Activated T-cell treated with anti-CD3 and anti-CD28 coated beads for 24 hours (primary cell): ENCODE measurements at regions not wholly inside any gene's neighbourhood (a gene's known extent, or its start where the extent isn't known, plus 50 kb on each side); places are given as distances from the start of the nearest gene placed in this dataset.

Experiments used
- DNase-seq: peaks from one replicate; pipeline ENCODE4 v3.0.0-alpha.2; 2020; ENCODE audit warnings: low read depth

- no peak for DNase-seq
These were observed 138.4 kb upstream of the SPACA1 start for GRCh38 chr6:87908978-87909811.

DNA sequence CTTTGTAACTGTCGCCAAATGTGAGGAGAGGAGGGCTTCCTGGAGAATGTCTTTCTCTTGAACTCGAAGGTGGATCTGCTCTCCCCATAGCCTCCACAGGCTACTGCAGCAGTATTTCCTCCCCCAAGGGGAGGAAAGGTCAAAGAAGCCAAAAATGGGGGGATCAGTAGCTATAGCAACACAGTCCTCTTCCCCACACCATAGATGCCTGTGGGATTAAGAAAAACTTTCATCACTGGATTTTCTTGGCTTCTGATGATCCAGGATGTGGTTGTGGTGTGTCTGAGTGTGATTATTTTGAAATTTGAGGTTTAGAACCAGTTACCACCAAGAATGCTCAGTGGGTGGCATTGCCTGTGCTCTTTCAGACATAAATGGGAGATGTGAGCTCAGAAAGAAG lies 140.1 kb upstream of the SPACA1 start:
- no peak for DNase-seq

DNA sequence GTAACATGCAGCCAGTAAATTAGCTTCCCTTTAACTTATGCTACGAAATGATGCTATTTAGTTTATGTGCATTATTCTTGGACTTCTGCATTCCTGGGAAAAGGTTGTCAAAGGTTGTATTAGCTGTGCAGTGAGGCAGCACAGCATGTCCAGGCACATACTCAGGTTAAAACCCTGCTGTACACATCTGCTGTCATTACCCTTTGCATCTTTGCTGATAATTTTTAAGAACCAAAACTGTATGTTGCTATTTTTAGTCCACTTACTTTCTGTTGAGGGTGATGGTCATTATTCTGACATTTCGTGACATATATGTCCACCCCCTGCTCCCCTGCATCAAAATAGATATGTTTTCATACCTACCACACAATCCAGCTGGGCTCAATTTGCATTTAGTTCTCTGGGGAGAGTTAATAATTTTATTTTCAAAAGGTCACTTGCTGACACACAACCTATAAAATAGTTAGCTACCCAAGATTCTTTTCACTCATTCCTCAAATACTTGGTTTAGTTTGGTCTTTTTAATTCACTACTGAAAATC lies 142.5 kb upstream of the SPACA1 start:
- no peak for DNase-seq

DNA sequence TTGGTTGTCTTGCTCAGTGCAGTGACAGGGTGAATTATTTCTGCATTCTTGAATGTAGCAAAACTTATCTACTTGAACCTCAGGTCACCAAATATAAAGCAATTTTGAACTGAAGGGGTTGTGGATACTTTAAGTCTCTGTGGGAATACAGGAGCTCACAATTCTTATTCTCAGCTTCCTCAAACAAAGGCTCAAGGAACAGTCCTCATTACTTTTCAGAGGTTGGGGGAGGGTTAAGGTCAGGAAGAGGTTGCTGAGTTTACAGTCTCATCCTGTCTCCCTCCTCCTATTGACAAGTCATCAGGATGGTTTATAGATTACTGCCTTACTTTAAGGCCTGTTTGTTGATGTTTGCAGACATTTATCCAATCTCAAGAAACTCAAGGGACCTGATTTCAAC lies 143.6 kb upstream of the SPACA1 start:
- DNase-seq, result no peak

- DNase-seq, result no peak
These were observed 144.3 kb upstream of the SPACA1 start for GRCh38 chr6:87903323-87903722.

GRCh38 chr6:87902383-87902782 lies 145.3 kb upstream of the SPACA1 start:
- no peak for DNase-seq

DNA sequence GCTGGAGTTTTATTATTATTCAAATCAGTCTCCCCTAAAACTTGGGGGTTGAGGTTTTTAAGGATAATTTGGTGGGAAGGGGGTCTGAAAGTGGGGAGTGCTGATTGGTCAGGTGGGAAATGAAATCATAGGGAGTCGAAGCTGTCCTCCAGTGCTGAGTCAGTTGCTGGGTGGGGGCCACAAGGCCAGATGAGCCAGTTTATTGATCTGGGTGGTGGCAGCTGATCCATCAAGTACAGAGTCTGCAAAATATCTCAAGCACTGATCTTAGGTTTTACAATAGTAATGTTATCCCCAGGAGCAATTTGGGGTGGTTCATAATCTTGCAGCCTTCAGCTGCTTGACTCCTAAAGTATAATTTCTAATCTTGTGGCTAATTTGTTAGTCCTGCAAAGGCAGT lies 146.0 kb upstream of the SPACA1 start:
- no peak for DNase-seq

DNA sequence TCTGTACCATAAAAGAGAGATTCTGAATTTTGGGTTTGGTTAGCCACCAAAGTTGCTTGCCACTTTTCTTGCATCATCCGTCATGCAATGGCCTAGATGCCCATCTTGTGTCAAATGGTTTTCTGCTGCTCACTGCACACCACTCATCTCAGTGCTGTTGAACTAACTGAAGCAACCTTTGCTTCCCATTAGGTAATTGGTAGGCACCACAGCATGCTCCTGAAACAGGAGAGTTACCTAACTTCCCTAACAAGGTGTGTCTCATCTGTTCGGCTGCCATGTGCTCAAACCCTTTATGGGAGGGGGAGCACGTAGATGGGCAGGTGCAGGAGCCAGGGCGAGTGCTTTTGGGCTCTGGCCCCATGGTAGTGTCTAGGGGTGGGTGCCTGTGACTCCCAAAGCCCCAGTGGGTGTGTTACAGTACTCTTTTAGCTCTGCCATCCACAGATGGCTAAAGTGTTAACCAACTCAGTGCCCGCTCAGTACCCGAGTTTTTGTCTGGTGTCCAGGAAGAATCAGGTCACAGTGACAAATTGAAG lies 147.4 kb upstream of the SPACA1 start:
- no peak for DNase-seq

- DNase-seq, result no peak
These were observed 148.0 kb upstream of the SPACA1 start for GRCh38 chr6:87899499-87900147.

DNA sequence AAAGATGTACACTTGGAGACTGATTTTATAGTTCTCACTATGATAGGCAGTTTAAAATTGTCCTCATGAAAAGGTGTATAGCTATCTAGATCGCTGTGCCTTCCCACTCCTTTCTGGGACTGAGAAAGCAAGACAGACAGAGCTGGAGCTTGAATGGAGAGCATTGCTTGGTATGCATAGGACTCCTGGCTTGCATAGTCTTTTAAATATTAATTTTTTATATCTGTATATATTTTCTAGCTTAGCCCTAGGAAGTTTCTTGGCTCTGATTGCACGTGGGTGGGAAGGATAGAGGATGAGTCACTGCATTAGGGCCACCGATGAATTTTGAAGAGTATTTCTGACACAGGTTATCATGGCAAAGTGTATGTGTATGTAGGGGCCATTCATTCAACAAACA lies 150.0 kb upstream of the SPACA1 start:
- no peak for DNase-seq

GRCh38 chr6:87897013-87897412 lies 150.6 kb upstream of the SPACA1 start:
- DNase-seq, result no peak

- no peak for DNase-seq
These were observed 160.4 kb upstream of the SPACA1 start for GRCh38 chr6:87887266-87887665.

DNA sequence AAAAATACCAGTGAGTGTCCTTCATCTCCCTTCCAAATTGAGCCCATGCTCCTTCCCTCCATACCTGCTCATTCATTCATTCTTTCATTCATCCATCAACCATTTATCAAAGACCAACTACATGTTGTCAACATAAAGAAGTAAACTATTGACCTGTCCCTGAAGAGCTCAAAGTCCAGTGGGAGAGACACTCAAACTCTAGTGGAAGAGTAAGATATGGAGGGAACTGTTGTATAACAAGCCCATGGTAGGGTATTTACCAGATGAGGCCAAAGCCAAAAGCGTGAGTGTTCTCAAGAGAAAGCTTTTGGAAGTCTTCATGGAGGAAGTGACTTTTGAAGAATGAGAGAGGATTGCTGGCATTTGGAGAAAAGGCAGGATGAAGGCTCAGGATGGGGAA lies 163.4 kb upstream of the SPACA1 start:
- DNase-seq, result no peak

GRCh38 chr6:87881342-87881895 lies 166.2 kb upstream of the SPACA1 start:
- no peak for DNase-seq

DNA sequence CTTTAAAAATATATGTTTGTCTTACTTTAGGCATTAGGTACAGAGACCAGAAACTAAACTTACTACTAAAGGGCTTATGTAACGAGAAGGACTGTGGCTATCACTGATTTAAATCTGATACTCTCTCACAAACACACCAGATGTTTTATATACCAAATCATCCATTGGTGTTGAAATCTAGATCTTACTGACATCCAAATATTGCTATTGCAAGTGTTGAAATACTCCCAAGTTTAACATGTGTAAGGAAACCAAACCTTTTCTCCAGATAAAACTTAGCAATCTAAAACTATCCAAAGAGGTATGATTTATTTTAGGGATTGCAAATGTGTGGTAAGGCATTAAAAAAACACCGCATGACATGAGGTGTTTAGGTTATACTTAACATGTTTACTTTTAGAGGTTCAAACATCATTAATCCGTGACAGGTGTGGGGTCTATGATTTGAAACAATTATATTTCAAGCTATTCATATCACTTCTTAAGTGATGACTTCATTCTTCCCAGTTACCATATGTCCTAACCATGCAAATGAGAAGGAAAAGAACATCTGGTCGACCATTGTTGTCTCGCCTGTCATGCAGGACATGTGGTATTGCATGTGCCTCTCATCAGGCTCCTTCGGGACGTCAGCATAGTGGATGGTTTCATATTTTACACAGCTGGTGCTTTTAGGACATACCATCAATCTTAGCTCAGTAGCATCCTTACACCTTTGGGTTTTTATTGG lies 168.3 kb upstream of the SPACA1 start:
- no peak for DNase-seq

GRCh38 chr6:87875781-87876180 lies 171.9 kb upstream of the SPACA1 start:
- DNase-seq, result no peak

DNA sequence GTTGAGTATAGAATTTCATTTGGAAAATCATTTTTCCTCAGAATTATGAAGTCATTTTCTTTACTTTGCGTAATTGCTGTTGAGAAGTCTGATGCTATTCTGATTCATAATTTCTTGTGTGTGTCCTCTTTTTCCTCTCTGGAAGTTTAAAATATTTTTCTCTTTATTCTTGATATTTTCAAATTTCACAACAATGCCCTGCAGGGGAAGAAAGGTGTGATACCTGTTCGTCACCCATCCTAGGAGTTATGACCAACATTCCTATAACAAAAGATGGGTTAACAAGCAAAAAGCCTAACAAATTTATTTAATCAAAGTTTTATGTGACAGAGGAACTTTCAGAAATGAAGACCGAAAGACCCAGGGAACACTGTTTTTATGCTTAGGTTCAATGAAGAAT lies 171.5 kb upstream of the AKIRIN2 start:
- no peak for DNase-seq

- no peak for DNase-seq
These were observed 168.5 kb upstream of the AKIRIN2 start for GRCh38 chr6:87870556-87870955.

DNA sequence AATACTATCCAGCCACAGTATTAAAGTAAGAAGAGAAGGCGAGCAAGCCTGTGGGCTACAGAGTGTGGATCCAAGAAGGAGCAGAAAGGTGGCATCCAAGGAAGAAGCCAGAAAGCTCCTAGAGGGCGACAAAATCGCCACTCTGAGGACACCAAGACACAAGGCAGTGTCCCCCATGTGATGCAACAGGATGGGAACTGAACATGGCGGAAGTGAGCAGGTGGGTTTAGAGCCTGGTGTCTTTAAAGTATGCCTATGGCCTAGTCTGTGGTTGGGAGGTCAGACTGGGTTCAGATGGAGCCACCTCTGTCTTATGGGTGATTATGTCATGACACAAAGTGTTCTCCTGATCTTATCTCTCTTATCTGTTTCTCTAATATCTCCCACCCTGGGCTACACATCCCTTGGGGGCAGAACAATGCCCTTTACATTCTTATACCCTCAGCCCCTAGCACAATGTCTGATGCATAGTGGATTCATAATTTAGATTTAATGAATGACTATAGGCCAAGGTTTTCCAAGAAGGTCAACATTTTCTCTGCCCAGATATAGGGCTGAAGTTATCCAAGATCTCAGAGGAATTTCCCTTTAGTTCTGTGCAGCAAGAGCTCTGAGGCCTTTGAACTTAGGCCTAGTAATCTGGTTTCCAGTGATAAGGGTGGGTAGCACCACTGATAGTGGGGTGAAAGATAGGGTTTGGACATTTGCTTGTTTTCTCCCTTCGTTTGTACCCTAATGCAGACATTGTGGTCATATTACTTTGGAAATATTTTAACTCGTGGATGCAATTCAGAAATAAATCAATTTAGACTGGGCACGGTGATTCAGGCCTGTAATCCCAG lies 167.3 kb upstream of the AKIRIN2 start:
- no peak for DNase-seq

DNA sequence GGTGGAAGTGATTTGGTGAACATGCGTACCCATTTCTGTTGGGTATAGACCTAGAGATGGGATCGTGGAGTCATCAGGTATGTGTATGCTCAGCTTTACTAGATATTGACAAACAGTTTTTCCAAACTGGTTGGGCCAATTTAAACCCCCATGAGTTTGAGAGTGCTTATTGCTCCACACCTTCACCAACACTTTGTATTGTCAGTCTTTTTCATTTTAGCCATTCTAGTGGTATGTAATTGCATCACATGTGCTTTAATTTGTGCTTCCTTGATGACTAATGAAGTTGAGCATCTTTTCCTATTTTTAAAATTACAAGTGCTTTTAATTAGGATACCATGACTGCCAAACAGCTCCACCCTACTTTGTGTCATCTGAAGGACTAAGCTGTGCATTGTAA lies 158.9 kb upstream of the AKIRIN2 start:
- no peak for DNase-seq

GRCh38 chr6:87858440-87858839 lies 156.4 kb upstream of the AKIRIN2 start:
- no peak for DNase-seq
